GM12878 (cell line): ENCODE measurements at regions not wholly inside any gene's neighbourhood (a gene's known extent, or its start where the extent isn't known, plus 50 kb on each side); places are given as distances from the start of the nearest gene placed in this dataset.

ENCODE experiments used
- ATAC-seq: fragments of 200-7000 bp; cut with Tn5 transposase; 3 replicates; pipeline ENCODE4 v1.9.1; 2020; ENCODE audit warnings: mild to moderate bottlenecking, moderate library complexity
- BruUV-seq: library from RNA; stranded (reverse); fragments of 400-500 nt; replicated peaks from 2 replicates; lab custom pipeline; 2021; lab: Mats Ljungman, UMichigan
- CTCF ChIA-PET: fragments of 300-600 bp; sonication (Branson Sonifier 250); formaldehyde crosslinking; extraction: SDS; loops from one replicate; lab custom pipeline; 2021; ENCODE audit warnings: inconsistent platforms; lab: Yijun Ruan, JAX
- POLR2A ChIA-PET: fragments of 350-600 bp; formaldehyde crosslinking; extraction: SDS; loops from one replicate; lab custom pipeline; 2021; ENCODE audit warnings: inconsistent platforms; lab: Charles Lee
- RAD21 ChIA-PET: fragments of 300-600 bp; sonication (Branson Sonifier 250); formaldehyde crosslinking; loops from one replicate; lab custom pipeline; 2023; ENCODE audit warnings: antibody characterized with exemption; ENCODE audit not compliant: unreplicated experiment; lab: Charles Lee
- SMC1A ChIA-PET: fragments of 300-600 bp; sonication (Branson Sonifier 250); formaldehyde crosslinking; loops from one replicate; lab custom pipeline; 2023; ENCODE audit not compliant: unreplicated experiment, uncharacterized antibody; lab: Charles Lee
- DNase-seq: peaks from one replicate; pipeline ENCODE4 v3.0.0-alpha.2; 2011; ENCODE audit warnings: low read depth, low spot score
- FAIRE-seq: peaks from 3 replicates; lab custom pipeline; 2011; peaks lifted over from hg19 to GRCh38; lab: Jason Lieb, UNC
- H2AFZ ChIP-seq: 2 replicates; pipeline ENCODE4 v1.6.0; 2011; ENCODE audit warnings: low read depth, low read length, control low read depth; ENCODE audit not compliant: control insufficient read depth
- H3K27ac ChIP-seq: 2 replicates; pipeline ENCODE4 v1.5.1; 2011; ENCODE audit warnings: control low read depth; ENCODE audit not compliant: control insufficient read depth, insufficient read depth
- H3K27me3 ChIP-seq, 2 experiments: replicated peaks in 1 of 2; 2 replicates each; pipeline versions ENCODE4 v1.6.0 to v1.6.1; 2011; ENCODE audit warnings: low read length in 1 of 2; ENCODE audit not compliant: control insufficient read depth in 2 of 2, insufficient read depth in 2 of 2
- H3K36me3 ChIP-seq, 2 experiments: 2 replicates each; pipeline ENCODE4 v1.5.1; 2011; ENCODE audit warnings: low read length in 1 of 2; ENCODE audit not compliant: control insufficient read depth in 2 of 2, insufficient read depth in 2 of 2
- H3K4me1 ChIP-seq: 2 replicates; pipeline ENCODE4 v1.6.1; 2011; ENCODE audit warnings: mild to moderate bottlenecking, low read length, moderate library complexity, mixed read lengths; ENCODE audit not compliant: control insufficient read depth, insufficient read depth
- H3K4me2 ChIP-seq: 2 replicates; pipeline ENCODE4 v1.6.0; 2011; ENCODE audit warnings: control low read depth; ENCODE audit not compliant: control insufficient read depth, insufficient read depth
- H3K4me3 ChIP-seq: fragments of 200-600 bp; sonication (generic); 2 replicates; pipeline ENCODE4 v1.5.1; 2016
- H3K79me2 ChIP-seq: 2 replicates; pipeline ENCODE4 v1.6.0; 2011; ENCODE audit warnings: low read length; ENCODE audit not compliant: control insufficient read depth, insufficient read depth
- H3K9ac ChIP-seq: 2 replicates; pipeline ENCODE4 v1.8.0; 2011; ENCODE audit warnings: low read length, control low read depth, mixed read lengths; ENCODE audit not compliant: control insufficient read depth, insufficient read depth
- H3K9me3 ChIP-seq: replicated peaks from 3 replicates; pipeline ENCODE4 v1.5.1; 2011; ENCODE audit warnings: mild to moderate bottlenecking, low read length; ENCODE audit not compliant: control insufficient read depth, insufficient read depth
- H4K20me1 ChIP-seq: 2 replicates; pipeline ENCODE4 v1.6.0; 2011; ENCODE audit not compliant: control insufficient read depth, insufficient read depth
- CEBPB ChIP-seq, 2 experiments: fragments of 150-350 bp in 1 of 2; IDR thresholded peaks; 2 replicates each; pipeline ENCODE4 v1.6.1; 2012 to 2014; ENCODE audit warnings: low read depth in 2 of 2, low read length in 2 of 2, borderline replicate concordance in 1 of 2, inconsistent platforms in 1 of 2
- E2F8 ChIP-seq: fragments of 450-650 bp; IDR thresholded peaks from 2 replicates; pipeline ENCODE4 v1.6.1; 2018; ENCODE audit warnings: mild to moderate bottlenecking, low read depth, moderate library complexity; ENCODE audit not compliant: partially characterized antibody
- WGBS: methylation state at CpG from one replicate; pipeline ENCODE4 v1.1.6; 2016; ENCODE audit warnings: low lambda C conversion rate; ENCODE audit not compliant: insufficient replicate concordance, insufficient coverage; ENCODE audit errors: missing lambda C conversion rate; 5-methylcytosine and 5-hydroxymethylcytosine counted together
- in situ Hi-C: fragments of 300-500 bp; cut with MboI; formaldehyde crosslinking; loops from 9 replicates; pipeline ENCODE4 v1.14.3; 2018; ENCODE audit warnings: mixed read lengths
- intact Hi-C: fragments of 100-400 bp; cut with micrococcal nuclease; formaldehyde crosslinking; loops from one replicate; pipeline ENCODE4 v1.14.2; 2022; ENCODE audit not compliant: unreplicated experiment

- no peaks in the 10 kb centered on the region for H4K20me1 ChIP-seq
- no TSS peak for BruUV-seq
- H3K4me3 ChIP-seq, result no peak overlapping the region
- H2AFZ ChIP-seq, result no peak overlapping the region
- H3K4me2 ChIP-seq, result no peak overlapping the region
- no peak overlapping the region for H3K27ac ChIP-seq
- SMC1A ChIA-PET, result no interaction called here
- no peaks in the 10 kb centered on the region; a peak in 1 of 4 replicates for H3K27me3 ChIP-seq
- intact Hi-C loops, result no loop called here
- POLR2A ChIA-PET, result no interaction called here
- 44% methylated on average over 2 of the region's 2 CpGs for WGBS
- no peaks in the 10 kb centered on the region for H3K4me1 ChIP-seq
- no peak overlapping the region for H3K9ac ChIP-seq
- H3K79me2 ChIP-seq, result no peaks in the 10 kb centered on the region
- RAD21 ChIA-PET, result no interaction called here
- DNase-seq (no peak), FAIRE-seq (no peak), ATAC-seq (no peak)
- in situ Hi-C loops, result no loop called here
- no peak for TF ChIP-seq CEBPB (IDR thresholded peaks at IDR 0.05; ENCODE audit: borderline replicate concordance in 1 of 2, low read depth in 2 of 2, low read length in 2 of 2)
- H3K9me3 ChIP-seq, result no peaks in the 10 kb centered on the region
- H3K36me3 ChIP-seq, result no peaks in the 10 kb centered on the region
- CTCF ChIA-PET, result no interaction called here
Observed at GRCh38 chr11:13836666-13837065, 125.9 kb upstream of the SPON1 start.

- H3K4me1 ChIP-seq, result no peaks in the 10 kb centered on the region
- in situ Hi-C loops, result no loop called here
- no peak for TF ChIP-seq E2F8
- no peak overlapping the region for H3K9ac ChIP-seq
- DNase-seq (no peak), FAIRE-seq (no peak), ATAC-seq (no peak)
- RAD21 ChIA-PET, result no interaction called here
- CTCF ChIA-PET, result no interaction called here
- H2AFZ ChIP-seq, result no peak overlapping the region
- no peak overlapping the region for H3K4me3 ChIP-seq
- SMC1A ChIA-PET, result no interaction called here
- H3K9me3 ChIP-seq, result no peaks in the 10 kb centered on the region
- 20% methylated on average over 2 of the region's 2 CpGs for WGBS
- no peaks in the 10 kb centered on the region for H3K36me3 ChIP-seq
- H3K27me3 ChIP-seq, result no peaks in the 10 kb centered on the region; a peak in 1 of 4 replicates
- no peaks in the 10 kb centered on the region for H4K20me1 ChIP-seq
- POLR2A ChIA-PET, result no interaction called here
- no peaks in the 10 kb centered on the region for H3K79me2 ChIP-seq
- no peak overlapping the region for H3K4me2 ChIP-seq
- H3K27ac ChIP-seq, result no peak overlapping the region
- intact Hi-C loops, result no loop called here
- no TSS peak for BruUV-seq
Observed at GRCh38 chr11:13837286-13837685, 125.2 kb upstream of the SPON1 start.
